Suprapubic skin (tissue), 4 donors: ENCODE measurements at regions not wholly inside any gene's neighbourhood (a gene's known extent, or its start where the extent isn't known, plus 50 kb on each side); places are given as distances from the start of the nearest gene placed in this dataset.

ENCODE experiments used
- CTCF ChIP-seq, 2 donors: fragments of 200-600 bp in 1 of 2; fragments of 450-650 bp in 1 of 2; sonication (generic) in 1 of 2; IDR thresholded peaks; one replicate each; pipeline ENCODE4 v1.5.1; 2016 to 2019; ENCODE audit warnings: antibody characterized with exemption in 2 of 2, mild to moderate bottlenecking in 1 of 2, moderate library complexity in 1 of 2
- EP300 ChIP-seq: sonication (generic); formaldehyde crosslinking; IDR thresholded peaks from one replicate; pipeline ENCODE4 v1.6.1; 2017; ENCODE audit warnings: antibody characterized with exemption
- POLR2A ChIP-seq, 2 donors: fragments of 450-650 bp; IDR thresholded peaks; one replicate each; pipeline ENCODE4 v1.6.1; 2017; ENCODE audit warnings: antibody characterized with exemption in 2 of 2, mild to moderate bottlenecking in 2 of 2, moderate library complexity in 2 of 2
- POLR2AphosphoS5 ChIP-seq, 3 donors: sonication (generic); formaldehyde crosslinking; IDR thresholded peaks; one replicate each; pipeline ENCODE4 v1.6.1; 2017; ENCODE audit warnings: antibody characterized with exemption in 3 of 3

- TF ChIP-seq CTCF (IDR thresholded peaks at IDR 0.05) (no peak), POLR2A (IDR thresholded peaks at IDR 0.05) (no peak), EP300 (no peak), POLR2AphosphoS5 (IDR thresholded peaks at IDR 0.05) (no peak)
Measured at GRCh38 chr14:27958757-27959156, 807.8 kb upstream of the FOXG1 start.
